HK-2 (cell line): ENCODE measurements at regions not wholly inside any gene's neighbourhood (a gene's known extent, or its start where the extent isn't known, plus 50 kb on each side); places are given as distances from the start of the nearest gene placed in this dataset.

Source experiments
- DNase-seq: peaks from one replicate; pipeline ENCODE4 v3.0.0-alpha.2; 2018; ENCODE audit not compliant: unreplicated experiment

DNA sequence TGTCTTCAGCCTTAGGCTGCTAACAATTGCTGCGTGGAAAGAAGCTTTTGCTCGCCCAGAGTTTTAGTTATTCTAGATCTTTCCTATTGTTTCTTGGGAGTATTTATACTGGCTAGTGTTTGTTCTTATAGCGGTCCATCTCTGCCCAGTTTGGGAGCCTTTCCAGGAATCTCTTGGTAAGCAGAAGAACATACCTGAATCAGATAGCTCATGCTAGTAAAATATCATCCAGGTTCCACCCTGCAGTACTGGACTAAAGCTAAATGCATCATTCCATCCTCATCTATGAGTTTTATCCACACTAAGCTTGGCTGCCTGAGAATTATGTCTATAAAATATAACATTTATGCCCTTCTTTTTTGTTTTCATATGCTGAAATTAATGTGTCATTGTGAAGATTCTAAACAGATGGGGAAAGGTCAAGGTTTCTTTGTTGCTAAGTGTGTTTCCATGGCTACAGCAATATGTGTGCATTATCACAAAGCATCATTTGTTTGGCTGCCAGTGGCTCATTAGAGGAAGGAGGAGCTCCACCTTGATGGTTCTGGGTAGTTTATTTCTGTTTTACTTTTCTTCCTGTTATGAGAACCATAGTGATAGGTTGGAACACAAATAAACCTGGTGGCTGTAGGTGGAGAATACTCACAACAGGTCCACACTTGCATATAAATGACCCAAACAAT lies 182.8 kb downstream of the PIK3C3 start:
- no peak for DNase-seq

DNA sequence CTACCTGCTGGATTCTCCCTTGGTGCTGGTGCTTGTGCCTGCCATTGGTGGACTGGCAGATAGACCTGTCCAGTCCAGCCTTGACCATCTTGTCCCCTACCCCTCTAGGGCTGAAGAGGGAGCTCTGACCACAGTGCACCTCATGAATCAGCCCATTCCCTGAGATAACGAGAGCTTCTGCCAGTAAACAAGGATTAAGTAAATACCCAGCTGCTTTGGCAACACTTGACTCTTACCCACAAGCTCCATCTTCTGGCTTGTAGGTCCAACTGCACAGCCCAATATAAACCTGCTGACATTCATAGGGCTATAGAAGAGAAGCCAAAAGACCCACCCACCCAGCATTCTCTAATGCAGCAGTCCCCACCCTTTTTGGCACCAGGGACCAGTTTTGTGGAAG lies 186.4 kb downstream of the PIK3C3 start:
- DNase-seq, result no peak

DNA sequence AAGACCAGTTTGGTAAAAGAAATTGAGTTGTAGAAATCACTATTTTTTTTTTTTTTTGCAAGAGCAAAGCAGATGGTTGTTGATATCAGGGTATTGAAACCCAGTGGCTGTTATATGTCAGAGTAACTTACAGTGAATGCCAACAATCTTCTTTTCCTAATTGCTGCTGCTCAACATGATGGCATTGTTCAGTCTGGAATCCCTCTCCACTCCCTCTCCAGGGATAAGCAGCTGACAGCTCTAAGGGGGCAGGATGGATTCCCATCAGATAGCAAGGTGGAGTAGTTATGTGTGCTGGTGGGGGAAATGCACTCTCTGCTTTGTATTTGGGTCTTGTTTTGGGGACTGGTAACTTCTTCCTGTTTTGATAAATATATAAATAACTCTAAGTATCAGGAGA lies 200.0 kb downstream of the PIK3C3 start:
- DNase-seq, result no peak

DNA sequence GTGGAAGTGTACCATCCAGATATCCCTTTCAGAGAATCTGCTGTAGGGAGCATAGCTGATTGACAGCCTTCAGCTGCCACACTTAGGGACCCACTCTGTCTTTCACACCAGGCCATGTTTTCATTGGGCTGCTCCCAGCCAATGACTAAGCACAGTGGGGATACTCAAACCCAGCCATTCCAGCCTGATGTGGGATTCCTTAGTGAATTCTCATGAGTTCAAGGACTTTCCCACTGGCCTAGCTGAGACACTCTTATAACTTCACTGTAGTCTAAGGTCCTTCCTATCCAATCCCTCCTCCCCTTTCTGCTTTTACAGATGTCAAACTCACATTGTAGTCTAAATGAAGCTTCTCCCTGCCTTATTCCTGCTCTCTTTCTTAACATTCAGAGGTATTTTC lies 201.2 kb downstream of the PIK3C3 start:
- no peak for DNase-seq

DNA sequence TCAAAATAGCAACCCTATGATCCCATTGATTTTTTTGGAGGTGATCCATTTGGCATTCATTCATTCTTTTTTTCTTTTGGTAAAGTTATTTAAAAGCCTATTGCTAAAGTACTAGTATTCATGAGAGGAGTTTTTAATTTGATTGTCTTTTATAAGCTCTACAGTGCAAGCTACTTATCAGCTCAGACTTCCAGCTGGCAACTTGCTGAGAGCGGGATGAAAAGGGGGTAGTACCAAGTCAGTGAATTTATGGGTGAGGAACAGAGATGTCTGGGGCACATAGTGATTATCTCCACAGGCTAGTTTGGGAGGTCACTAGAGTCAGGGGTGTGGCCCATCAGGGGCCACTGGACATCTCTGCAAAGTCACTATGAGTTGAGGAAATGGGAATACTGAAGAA lies 202.4 kb downstream of the PIK3C3 start:
- DNase-seq, result no peak

GRCh38 chr18:42157878-42158277 lies 202.8 kb downstream of the PIK3C3 start:
- no peak for DNase-seq

GRCh38 chr18:42159146-42159545 lies 204.1 kb downstream of the PIK3C3 start:
- DNase-seq, result no peak

DNA sequence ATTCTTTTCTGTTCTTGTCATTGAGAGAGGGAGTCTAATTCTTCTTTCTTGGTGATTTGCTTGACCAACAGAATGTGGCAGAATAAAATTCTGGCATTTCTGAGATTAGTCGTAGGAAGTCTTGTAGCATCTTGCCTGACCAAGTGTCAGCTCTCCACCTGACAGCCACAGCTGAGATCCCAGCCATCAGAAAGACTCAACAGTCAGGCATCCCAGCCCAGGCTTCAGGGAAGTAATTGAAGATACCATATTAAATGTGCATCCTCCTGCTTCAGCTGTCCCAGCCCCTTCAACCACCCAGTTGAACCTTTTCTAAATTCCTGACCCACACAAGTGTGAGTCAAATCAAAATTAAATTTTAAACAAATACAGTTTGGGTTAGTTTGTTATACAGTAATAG lies 208.3 kb downstream of the PIK3C3 start:
- peak; percentile 17 for DNase-seq

DNA sequence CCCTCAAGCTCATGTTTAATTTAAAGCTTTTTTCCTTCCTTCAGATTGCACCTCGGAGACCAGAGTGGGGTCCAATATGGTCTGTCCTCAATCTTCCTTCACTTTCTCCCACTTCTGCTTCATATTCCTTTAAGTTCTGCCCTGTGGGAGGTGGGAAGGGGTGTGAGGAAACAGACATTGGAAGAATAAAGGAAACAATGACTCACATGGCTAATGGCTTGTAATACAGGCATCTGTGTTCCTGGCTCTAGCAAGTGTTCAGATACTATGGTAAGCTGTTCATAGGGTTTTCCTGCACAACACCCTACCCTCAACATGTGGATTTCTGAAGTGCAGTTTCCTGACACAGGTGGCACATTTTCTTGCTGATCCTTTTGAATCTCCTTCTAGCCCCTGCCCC lies 209.5 kb downstream of the PIK3C3 start:
- DNase-seq, result no peak

DNA sequence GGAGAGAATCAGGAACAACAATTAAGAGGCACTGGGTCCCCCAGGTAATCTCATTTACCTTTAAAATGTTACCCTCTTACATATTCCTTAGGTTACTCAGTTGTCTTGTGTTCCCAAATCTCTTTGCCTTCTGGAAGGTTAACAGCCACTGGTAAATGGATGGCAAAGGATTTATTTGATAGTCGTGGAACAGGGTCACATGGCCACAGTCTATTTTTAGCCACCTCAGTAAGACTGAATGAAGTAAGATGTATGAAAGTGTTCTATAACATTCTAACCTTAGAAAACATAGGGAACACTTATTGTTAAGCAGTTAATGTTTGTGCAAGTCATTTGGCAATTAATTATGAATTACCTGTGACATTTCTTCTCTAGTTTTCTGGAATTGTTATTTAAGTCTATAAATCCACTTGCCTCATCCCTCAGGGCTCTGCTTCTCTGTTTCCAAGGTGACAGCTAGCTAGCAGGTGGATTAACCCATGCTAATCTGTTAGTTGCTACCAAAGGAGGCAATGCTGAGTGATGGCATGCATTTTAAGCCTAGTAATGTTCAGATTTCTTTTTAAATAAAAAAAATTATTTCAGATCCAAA lies 211.0 kb downstream of the PIK3C3 start:
- no peak for DNase-seq

DNA sequence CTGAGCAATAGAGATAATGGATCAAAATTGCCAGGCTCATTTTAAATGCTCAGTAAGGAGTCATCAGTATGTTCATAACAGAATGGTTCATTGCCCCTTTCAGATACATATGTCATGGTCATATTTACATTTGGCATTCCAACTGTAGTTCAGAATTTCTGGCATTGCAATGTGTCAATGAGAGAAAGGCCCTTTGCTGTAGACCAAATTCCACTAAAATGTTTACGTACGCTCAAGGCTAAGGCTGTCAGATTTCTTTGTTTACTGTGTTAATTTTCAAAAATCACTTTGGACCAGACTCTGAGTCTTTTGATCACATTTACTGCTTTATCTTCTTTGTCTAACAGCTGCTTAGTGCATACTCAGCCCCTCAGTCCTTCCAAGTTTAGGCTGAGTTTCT lies 213.5 kb downstream of the PIK3C3 start:
- no peak for DNase-seq

- DNase-seq, result no peak
Observed at GRCh38 chr18:42168907-42169306, 213.9 kb downstream of the PIK3C3 start.

DNA sequence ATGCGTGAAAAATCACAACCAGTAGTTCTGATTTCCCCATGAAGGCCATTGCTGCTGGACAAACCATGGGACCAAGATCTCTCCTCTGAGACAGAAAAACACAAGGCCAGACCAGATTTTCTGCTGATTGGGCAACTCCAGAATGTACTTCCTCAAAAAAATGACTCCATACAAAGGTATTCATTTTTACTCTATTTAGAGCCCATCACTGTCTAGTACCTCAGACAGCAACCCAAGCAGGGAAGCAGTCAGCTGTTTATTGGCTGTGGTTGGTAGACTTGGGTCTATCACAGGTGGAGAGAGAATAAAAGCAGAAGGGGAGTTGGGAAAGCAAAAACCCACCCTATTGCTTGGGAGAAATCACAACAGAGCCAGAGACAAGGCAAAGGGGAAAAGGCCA lies 219.9 kb downstream of the PIK3C3 start:
- DNase-seq, result no peak

DNA sequence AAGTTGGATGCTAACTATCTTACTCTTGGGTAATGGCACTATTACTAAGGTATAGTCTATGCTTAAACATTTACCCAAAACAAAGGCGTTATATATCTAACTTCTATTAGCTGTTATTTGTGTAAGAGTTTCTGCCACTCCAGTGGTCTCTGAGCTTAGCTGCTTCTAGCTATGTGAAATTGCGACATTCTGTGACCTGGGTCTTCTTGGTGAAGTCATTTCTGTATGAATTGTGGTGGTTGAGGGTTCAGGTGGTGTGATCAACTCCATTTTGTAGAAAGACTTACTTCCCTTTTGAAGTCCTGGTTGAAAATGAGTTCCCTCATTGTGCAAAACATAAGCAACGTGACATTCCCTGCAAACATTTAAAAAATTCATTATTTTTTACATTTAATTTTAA lies 221.6 kb downstream of the PIK3C3 start:
- DNase-seq, result no peak

GRCh38 chr18:42177390-42177789 lies 222.4 kb downstream of the PIK3C3 start:
- no peak for DNase-seq

GRCh38 chr18:42178376-42179080 lies 223.5 kb downstream of the PIK3C3 start:
- no peak for DNase-seq

GRCh38 chr18:42179542-42180121 lies 224.6 kb downstream of the PIK3C3 start:
- DNase-seq, result no peak

DNA sequence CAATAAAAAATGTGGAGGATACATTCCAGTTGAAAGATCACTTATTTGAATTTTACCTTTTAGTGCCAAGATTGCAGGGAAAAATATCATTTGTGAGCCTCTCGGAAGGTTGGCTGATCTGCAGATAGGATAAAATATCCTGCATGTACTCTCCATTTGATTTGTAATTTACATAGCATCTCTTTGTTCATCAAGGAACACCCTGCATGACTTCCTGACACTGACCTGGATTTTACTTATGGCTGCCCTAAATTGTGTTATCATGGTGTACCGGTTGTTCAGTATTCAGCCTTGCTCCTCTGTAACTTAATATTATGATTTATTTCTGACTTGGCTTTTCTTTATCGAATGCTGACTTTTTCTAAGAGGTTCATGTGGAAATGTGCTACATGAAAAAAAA lies 226.4 kb downstream of the PIK3C3 start:
- no peak for DNase-seq

DNA sequence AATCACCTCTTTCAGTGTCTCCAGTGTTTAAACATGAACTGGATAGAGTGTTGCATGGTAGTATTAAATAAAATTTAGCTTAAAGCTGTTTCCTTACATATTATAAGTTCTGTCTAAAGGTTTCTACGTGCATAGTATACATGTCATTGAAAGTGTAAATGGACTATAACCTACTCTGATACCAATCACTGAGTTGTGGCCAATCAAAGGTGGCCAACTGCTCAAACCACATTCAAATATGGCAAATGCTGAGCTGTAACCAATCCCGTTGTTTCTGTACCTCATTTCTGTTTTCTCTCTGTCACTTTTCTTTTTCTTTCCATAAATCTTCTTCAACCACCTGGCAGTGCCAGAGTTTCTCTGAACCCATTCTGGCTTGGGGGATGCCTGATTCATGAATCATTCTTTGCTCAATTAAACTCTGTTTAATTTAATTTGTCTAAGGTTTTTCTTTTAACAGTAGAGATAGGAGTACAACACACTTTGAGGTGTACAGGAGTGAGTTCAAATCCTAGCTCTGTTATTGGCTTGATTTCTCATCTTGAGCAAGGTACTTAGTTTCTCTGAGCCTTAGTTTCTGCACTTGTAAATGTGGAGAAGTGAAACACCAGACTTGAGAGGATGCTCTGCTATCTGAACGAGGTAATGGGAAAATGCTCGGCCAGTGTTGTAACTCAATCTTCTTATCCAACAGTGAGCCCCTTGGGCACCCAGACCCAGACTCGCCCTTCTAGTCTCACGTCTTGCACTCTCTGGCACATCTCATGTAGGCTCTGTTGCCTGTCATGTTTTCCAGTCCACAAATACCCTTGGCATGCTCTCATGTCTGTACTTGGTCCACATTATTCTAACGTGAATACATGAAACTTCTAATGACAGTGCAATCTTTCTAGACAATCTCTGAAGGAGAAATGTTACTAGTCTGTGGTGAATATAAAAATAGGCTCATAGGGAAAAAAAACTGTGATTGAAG lies 228.0 kb downstream of the PIK3C3 start:
- no peak for DNase-seq

GRCh38 chr18:42183746-42184145 lies 228.7 kb downstream of the PIK3C3 start:
- DNase-seq, result peak; percentile 38

DNA sequence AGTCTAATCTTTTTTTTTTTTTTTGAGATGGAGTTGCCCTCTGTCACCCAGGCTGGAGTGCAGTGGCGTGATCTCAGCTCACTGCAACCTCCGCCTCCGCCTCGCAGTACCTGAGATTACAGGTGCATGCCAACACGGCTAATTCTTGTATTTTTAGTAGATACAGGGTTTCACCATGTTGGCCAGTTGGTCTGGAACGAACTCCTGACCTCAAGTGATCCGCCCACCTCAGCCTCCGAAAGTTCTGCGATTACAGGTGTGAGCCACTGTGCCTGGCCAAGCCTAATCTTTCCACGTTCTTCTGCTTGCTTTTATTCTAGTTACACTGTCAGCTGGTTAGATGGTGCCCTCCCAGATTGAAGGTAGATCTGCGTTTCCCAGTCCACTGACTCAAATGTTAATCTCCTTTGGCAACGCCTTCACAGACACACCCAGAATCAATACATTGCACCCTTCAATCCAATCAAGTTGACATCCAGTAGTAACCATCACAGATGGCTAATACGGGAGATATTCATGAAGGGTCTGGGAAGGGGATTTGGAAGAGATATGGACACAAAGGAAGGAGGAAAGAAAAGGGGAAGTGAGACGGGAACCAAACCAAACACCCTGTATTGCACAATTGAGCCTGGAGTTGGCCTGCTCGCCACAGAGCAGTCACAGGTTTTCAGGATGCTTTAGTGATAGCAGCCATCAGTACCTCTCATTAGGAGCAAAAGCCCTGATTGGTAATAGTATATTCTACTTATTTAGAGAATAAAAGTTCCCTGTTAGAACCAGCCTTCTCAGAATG lies 229.8 kb downstream of the PIK3C3 start:
- DNase-seq, result no peak
